ENCODE measurements at regions not wholly inside any gene's neighbourhood (a gene's known extent, or its start where the extent isn't known, plus 50 kb on each side); places are given as distances from the start of the nearest gene placed in this dataset.

GRCh38 chr7:17677408-17677807 lies 262.9 kb downstream of the SNX13 start:
- in situ Hi-C loops (cut with HindIII; ENCODE audit: low pct_unique_long_range_greater_than_20kb, low sequenced_read_pairs): no loop called here
- DNase-seq (ENCODE audit: low read depth, low spot score): no peak

GRCh38 chr7:17678896-17679295 lies 261.4 kb downstream of the SNX13 start:
- in situ Hi-C loops (cut with HindIII; ENCODE audit: low pct_unique_long_range_greater_than_20kb, low sequenced_read_pairs): no loop called here
- DNase-seq (ENCODE audit: low read depth, low spot score): no peak

GRCh38 chr7:17679458-17679857 lies 260.8 kb downstream of the SNX13 start:
- DNase-seq (ENCODE audit: low read depth, low spot score): peak; percentile 38
- in situ Hi-C loops (cut with HindIII; ENCODE audit: low pct_unique_long_range_greater_than_20kb, low sequenced_read_pairs): no loop called here

GRCh38 chr7:17680026-17680425 lies 260.3 kb downstream of the SNX13 start:
- in situ Hi-C loops (cut with HindIII; ENCODE audit: low pct_unique_long_range_greater_than_20kb, low sequenced_read_pairs): no loop called here

GRCh38 chr7:17680943-17681351 lies 259.3 kb downstream of the SNX13 start:
- peak; percentile 75 for DNase-seq (ENCODE audit: low read depth, low spot score)
- in situ Hi-C loops (cut with HindIII; ENCODE audit: low pct_unique_long_range_greater_than_20kb, low sequenced_read_pairs): no loop called here

More at GRCh38 chr7:17680026-17680425, 260.3 kb downstream of the SNX13 start:
- peak; percentile 65 for DNase-seq (ENCODE audit: low read depth, low spot score)

DNA sequence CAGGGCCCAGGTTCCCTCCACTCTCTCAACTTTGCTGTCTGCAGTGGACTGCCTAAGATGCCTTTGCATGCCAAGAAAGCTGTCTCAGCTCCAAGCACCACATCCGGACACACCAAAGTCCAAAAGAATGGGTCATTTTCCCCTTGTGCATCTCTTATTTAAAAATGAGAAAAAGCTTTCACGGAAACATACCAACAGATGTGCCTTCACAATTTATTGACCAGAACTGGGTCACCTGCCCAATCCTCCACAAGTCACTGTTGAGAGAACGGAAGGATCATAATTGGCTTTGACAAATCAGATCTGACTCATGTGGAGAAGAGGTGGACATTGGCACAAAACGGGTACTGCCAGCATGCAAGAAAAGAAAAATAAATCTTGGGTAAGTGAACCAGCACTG lies 258.3 kb downstream of the SNX13 start:
- no peak for DNase-seq (ENCODE audit: low read depth, low spot score)
- in situ Hi-C loops (cut with HindIII; ENCODE audit: low pct_unique_long_range_greater_than_20kb, low sequenced_read_pairs): no loop called here

GRCh38 chr7:17682586-17682985 lies 257.7 kb downstream of the SNX13 start:
- in situ Hi-C loops (cut with HindIII; ENCODE audit: low pct_unique_long_range_greater_than_20kb, low sequenced_read_pairs): no loop called here
- DNase-seq (ENCODE audit: low read depth, low spot score): peak; percentile 38

DNA sequence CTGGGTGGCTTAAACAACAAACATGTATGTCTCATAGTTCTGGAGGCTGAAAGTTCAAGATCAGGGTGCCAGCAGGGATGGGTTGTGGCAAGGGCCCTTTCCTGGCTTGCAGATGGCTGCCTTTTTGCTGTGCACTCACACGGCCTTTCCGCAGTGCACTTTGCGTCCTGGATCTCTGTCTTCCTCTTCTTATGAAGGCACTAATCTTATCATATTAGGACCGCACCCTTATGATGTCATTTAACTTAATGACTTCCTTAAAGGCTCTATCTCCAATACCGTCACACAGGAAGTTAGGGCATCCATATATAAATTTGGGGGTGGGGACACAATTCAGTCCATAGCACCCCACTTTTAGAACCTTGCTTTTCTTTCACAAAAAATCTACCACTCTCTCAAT lies 255.2 kb downstream of the SNX13 start:
- DNase-seq (ENCODE audit: low read depth, low spot score): no peak
- in situ Hi-C loops (cut with HindIII; ENCODE audit: low pct_unique_long_range_greater_than_20kb, low sequenced_read_pairs): no loop called here

- in situ Hi-C loops (cut with HindIII; ENCODE audit: low pct_unique_long_range_greater_than_20kb, low sequenced_read_pairs): no loop called here
- no peak for DNase-seq (ENCODE audit: low read depth, low spot score)
These were observed 252.9 kb downstream of the SNX13 start for GRCh38 chr7:17687361-17687760.

- in situ Hi-C loops (cut with HindIII; ENCODE audit: low pct_unique_long_range_greater_than_20kb, low sequenced_read_pairs): no loop called here
- DNase-seq (ENCODE audit: low read depth, low spot score): no peak
These were observed 250.9 kb downstream of the SNX13 start for GRCh38 chr7:17689361-17689902.

DNA sequence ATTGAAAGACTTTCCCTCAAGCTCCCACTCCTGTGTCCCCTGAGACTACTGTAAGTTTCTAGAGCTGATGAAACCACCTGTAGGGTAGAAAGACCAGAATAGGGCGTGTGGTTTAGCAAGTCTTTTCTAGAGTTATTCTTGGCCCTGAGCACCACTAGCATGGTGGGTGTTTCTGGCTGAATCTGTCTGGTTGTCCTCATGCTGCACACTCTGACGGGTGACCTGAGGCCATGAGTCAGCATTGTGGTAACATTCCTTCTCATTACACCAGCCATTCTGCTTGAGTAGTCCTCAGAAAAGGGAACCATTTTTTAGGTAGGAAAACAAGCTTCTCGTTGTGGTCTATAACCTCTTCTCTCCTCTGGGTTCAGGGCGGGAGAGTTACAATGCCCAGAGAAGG lies 250.3 kb downstream of the SNX13 start:
- DNase-seq (ENCODE audit: low read depth, low spot score): no peak
- in situ Hi-C loops (cut with HindIII; ENCODE audit: low pct_unique_long_range_greater_than_20kb, low sequenced_read_pairs): no loop called here

- peak; percentile 100 for DNase-seq (ENCODE audit: low read depth, low spot score)
- in situ Hi-C loops (cut with HindIII; ENCODE audit: low pct_unique_long_range_greater_than_20kb, low sequenced_read_pairs): no loop called here
These were observed 243.9 kb downstream of the SNX13 start for GRCh38 chr7:17696422-17696821.

- in situ Hi-C loops (cut with HindIII; ENCODE audit: low pct_unique_long_range_greater_than_20kb, low sequenced_read_pairs): no loop called here
- DNase-seq (ENCODE audit: low read depth, low spot score): no peak
These were observed 243.0 kb downstream of the SNX13 start for GRCh38 chr7:17697128-17697881.

DNA sequence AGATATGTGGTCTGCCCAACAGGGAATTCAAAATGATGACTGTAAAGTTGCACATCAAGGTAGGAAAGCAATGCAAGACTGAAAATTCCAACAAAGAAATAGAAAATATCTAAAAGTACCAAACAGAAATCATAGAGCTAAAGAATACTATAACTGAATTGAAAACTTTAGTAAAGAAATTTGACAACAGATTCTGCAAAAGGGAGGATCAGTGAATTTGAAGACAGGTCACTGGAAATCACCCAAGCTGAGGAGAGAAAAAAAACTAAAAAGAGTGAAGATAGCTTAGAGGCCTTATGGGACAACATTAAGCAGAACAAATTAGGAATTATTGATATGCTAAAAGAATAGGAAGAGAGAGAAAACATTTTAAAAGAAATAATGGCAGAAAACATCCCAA lies 240.6 kb downstream of the SNX13 start:
- no peak for DNase-seq (ENCODE audit: low read depth, low spot score)
- in situ Hi-C loops (cut with HindIII; ENCODE audit: low pct_unique_long_range_greater_than_20kb, low sequenced_read_pairs): no loop called here

- no peak for DNase-seq (ENCODE audit: low read depth, low spot score)
- in situ Hi-C loops (cut with HindIII; ENCODE audit: low pct_unique_long_range_greater_than_20kb, low sequenced_read_pairs): no loop called here
These were observed 240.2 kb downstream of the SNX13 start for GRCh38 chr7:17700138-17700537.

DNA sequence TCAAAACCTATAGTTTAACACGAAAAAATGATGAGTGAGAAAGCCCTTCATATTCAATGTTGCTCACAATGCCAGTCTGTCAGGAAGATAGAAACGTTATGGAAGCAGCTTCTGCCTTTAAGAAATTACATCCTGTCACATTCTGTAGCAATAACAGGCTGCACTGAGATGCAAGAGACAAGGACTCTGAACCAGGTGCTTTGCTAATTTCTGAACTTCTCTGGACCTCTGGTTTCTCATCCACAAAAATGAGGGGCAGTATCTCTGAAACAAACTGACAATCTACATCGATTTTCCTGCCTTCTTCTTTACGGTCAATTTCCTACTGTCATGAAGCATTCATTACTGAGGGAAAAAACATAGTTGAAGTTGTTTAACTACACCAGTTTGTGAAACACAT lies 234.0 kb downstream of the SNX13 start:
- in situ Hi-C loops (cut with HindIII; ENCODE audit: low pct_unique_long_range_greater_than_20kb, low sequenced_read_pairs): no loop called here
- DNase-seq (ENCODE audit: low read depth, low spot score): no peak

GRCh38 chr7:17706734-17707133 lies 233.6 kb downstream of the SNX13 start:
- DNase-seq (ENCODE audit: low read depth, low spot score): peak; percentile 89
- in situ Hi-C loops (cut with HindIII; ENCODE audit: low pct_unique_long_range_greater_than_20kb, low sequenced_read_pairs): no loop called here

GRCh38 chr7:17709127-17709526 lies 231.2 kb downstream of the SNX13 start:
- no peak for DNase-seq (ENCODE audit: low read depth, low spot score)
- in situ Hi-C loops (cut with HindIII; ENCODE audit: low pct_unique_long_range_greater_than_20kb, low sequenced_read_pairs): no loop called here

- in situ Hi-C loops (cut with HindIII; ENCODE audit: low pct_unique_long_range_greater_than_20kb, low sequenced_read_pairs): no loop called here
- DNase-seq (ENCODE audit: low read depth, low spot score): no peak
These were observed 230.7 kb downstream of the SNX13 start for GRCh38 chr7:17709599-17709998.

All from SK-MEL-5 (cell line).